ENCODE measurements at regions not wholly inside any gene's neighbourhood (a gene's known extent, or its start where the extent isn't known, plus 50 kb on each side); places are given as distances from the start of the nearest gene placed in this dataset.

DNA sequence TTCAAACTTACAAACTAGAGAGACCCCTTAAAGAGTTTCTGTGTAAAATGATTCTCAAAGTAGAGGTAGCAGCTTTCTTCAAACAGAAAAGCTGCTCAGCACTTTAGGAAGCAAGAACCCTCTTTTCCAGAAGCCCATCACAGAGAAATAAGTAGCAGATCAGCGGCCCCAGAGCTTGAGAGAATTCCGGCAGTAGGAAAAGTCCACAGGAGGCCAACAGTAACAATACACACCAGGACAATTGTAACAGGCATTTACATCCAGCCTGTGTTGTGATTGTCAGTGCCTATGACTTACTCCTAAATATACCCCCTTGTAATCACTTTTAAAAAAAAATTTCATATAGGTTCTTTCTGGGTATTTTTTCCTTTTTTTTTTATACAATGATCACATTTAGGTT is 161.4 kb upstream of the ACVR2A start:
- POLR2A ChIA-PET: no interaction called here

DNA sequence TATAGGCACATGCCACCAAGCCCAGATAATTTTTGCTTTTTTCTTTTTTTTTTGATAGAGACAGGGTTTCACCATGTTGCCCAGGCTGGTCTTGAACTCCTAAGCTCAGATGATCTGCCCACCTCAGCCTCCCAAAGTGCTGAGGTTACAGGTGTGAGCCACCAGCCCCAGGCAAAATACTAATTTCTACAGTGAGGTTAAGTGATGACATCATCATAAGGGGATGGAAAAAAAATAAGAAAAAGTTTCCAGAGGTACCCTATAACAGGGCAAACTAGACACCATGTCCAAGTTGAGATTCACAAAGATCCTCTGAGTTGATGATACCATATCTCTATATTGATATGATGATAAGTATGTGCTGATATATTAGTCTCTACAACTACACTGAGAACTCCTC is 163.7 kb upstream of the ACVR2A start:
- Mint-ChIP-seq H3K4me1 (ENCODE audit: insufficient read depth, unreplicated experiment) (no peaks in the 10 kb centered on the region), H3K9me3 (ENCODE audit: unreplicated experiment) (peaks cover 7% of the 10 kb centered on the region), H3K27ac (ENCODE audit: low read depth, unreplicated experiment) (no peak overlapping the region), H3K36me3 (ENCODE audit: insufficient read depth, unreplicated experiment) (no peaks in the 10 kb centered on the region), H3K4me3 (ENCODE audit: unreplicated experiment) (no peak overlapping the region), H3K27me3 (ENCODE audit: insufficient read depth, unreplicated experiment) (no peaks in the 10 kb centered on the region)
- no peak for DNase-seq (ENCODE audit: unreplicated experiment)
- TF ChIP-seq, protein P1, sequence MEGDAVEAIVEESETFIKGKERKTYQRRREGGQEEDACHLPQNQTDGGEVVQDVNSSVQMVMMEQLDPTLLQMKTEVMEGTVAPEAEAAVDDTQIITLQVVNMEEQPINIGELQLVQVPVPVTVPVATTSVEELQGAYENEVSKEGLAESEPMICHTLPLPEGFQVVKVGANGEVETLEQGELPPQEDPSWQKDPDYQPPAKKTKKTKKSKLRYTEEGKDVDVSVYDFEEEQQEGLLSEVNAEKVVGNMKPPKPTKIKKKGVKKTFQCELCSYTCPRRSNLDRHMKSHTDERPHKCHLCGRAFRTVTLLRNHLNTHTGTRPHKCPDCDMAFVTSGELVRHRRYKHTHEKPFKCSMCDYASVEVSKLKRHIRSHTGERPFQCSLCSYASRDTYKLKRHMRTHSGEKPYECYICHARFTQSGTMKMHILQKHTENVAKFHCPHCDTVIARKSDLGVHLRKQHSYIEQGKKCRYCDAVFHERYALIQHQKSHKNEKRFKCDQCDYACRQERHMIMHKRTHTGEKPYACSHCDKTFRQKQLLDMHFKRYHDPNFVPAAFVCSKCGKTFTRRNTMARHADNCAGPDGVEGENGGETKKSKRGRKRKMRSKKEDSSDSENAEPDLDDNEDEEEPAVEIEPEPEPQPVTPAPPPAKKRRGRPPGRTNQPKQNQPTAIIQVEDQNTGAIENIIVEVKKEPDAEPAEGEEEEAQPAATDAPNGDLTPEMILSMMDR (IDR thresholded peaks at IDR 0.05; ENCODE audit: unreplicated experiment): no peak
- intact Hi-C loops (cut with micrococcal nuclease): no loop called here
- no TSS peak for BruUV-seq (replicated peaks)
- ChIA-PET POLR2A (no interaction called here), CTCF (interaction anchor here (0.7 kb wide), 1 partner anchor 903 kb away, joined by 3 read pairs; no protein-coding TSS in a partner anchor)

More for the DNA sequence above, 161.4 kb upstream of the ACVR2A start:
- Mint-ChIP-seq H3K36me3 (ENCODE audit: insufficient read depth, unreplicated experiment) (no peaks in the 10 kb centered on the region), H3K27me3 (ENCODE audit: insufficient read depth, unreplicated experiment) (no peaks in the 10 kb centered on the region), H3K9me3 (ENCODE audit: unreplicated experiment) (peaks cover 7% of the 10 kb centered on the region), H3K27ac (ENCODE audit: low read depth, unreplicated experiment) (no peak overlapping the region), H3K4me1 (ENCODE audit: insufficient read depth, unreplicated experiment) (no peaks in the 10 kb centered on the region), H3K4me3 (ENCODE audit: unreplicated experiment) (no peak overlapping the region)
- CTCF ChIA-PET: interaction anchor here (0.6 kb wide), 1 partner anchor 381 kb away, joined by 3 read pairs; no protein-coding TSS in a partner anchor
- DNase-seq (ENCODE audit: unreplicated experiment): no peak
- no TSS peak for BruUV-seq (replicated peaks)
- TF ChIP-seq, protein P1 (IDR thresholded peaks at IDR 0.05; ENCODE audit: unreplicated experiment): no peak
- intact Hi-C loops (cut with micrococcal nuclease): no loop called here

DNA sequence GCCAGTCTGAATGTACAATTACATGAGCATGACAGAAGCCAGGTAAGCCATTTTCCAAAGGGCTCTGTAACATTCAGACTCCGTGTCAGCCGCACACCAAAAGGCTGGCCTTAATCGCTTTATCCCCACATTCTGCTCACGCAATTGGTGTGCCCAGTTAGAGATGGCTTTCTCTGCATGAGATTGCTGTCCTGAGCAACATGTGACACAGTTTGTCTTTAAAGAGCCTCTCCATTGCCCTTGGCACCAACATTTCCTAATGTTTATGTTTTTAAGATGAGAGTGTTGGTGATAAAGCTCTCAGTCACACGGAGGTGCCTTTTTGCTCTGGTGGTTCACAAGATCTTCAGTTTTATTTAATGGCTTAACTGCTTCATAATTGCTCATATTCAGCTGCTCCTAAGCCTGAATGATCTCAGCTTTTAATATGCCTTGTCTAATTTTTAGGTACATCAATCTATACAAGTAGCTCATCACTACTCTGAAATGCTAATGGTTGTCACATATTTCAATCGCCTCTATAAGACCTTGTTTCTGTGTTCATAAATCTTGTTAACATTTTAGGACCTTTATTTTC is 164.8 kb upstream of the ACVR2A start:
- BruUV-seq (replicated peaks): no TSS peak
- DNase-seq (ENCODE audit: unreplicated experiment): no peak
- H3K4me3 Mint-ChIP-seq (ENCODE audit: unreplicated experiment): no peak overlapping the region
- no peak overlapping the region for H3K27ac Mint-ChIP-seq (ENCODE audit: low read depth, unreplicated experiment)
- TF ChIP-seq, protein P1 (IDR thresholded peaks at IDR 0.05; ENCODE audit: unreplicated experiment): no peak
- no peaks in the 10 kb centered on the region for H3K27me3 Mint-ChIP-seq (ENCODE audit: insufficient read depth, unreplicated experiment)
- POLR2A ChIA-PET: no interaction called here
- CTCF ChIA-PET: interaction anchor here (0.7 kb wide), 1 partner anchor 904 kb away, joined by 3 read pairs; no protein-coding TSS in a partner anchor
- H3K36me3 Mint-ChIP-seq (ENCODE audit: insufficient read depth, unreplicated experiment): no peaks in the 10 kb centered on the region
- H3K4me1 Mint-ChIP-seq (ENCODE audit: insufficient read depth, unreplicated experiment): no peaks in the 10 kb centered on the region
- H3K9me3 Mint-ChIP-seq (ENCODE audit: unreplicated experiment): peaks cover 5% of the 10 kb centered on the region
- intact Hi-C loops (cut with micrococcal nuclease): no loop called here

DNA sequence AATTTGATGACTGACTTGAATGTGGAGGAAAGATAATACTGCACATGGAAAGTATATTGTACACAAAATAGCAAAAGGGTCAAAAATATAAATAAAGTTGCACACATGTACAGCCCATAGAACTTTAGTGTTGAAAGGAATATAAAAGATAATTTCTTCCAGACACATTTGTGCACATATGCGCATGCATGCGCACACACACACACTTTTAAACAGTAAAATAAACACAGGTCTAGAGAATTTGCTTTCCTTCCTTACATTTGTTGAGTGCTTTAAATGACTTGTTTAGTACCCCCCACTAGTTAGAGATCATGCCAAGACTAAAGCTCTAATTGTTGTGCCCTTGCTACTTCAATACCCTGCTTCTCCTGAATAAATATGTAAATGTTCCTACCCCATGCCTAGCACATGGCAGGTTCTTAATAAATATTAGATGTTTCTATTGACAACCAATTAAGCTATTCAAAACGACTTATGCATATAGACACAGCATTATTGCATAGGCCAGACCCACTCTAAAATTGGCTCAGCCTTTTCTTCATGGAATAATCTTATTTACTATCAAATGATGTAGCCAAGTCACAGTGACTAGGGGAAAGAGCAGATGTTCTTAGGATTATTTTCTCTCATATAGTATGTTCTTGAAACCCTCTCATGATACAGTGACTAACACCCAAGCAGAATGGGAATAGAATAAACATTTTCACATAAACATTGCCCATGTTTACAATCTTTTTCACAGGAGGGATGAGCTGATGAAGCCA is 165.5 kb upstream of the ACVR2A start:
- intact Hi-C loops (cut with micrococcal nuclease): no loop called here
- H3K36me3 Mint-ChIP-seq (ENCODE audit: insufficient read depth, unreplicated experiment): no peaks in the 10 kb centered on the region
- no peak overlapping the region for H3K27ac Mint-ChIP-seq (ENCODE audit: low read depth, unreplicated experiment)
- H3K27me3 Mint-ChIP-seq (ENCODE audit: insufficient read depth, unreplicated experiment): no peaks in the 10 kb centered on the region
- DNase-seq (ENCODE audit: unreplicated experiment): no peak
- no peaks in the 10 kb centered on the region for H3K9me3 Mint-ChIP-seq (ENCODE audit: unreplicated experiment)
- no peaks in the 10 kb centered on the region for H3K4me1 Mint-ChIP-seq (ENCODE audit: insufficient read depth, unreplicated experiment)
- TF ChIP-seq, protein P1 (IDR thresholded peaks at IDR 0.05; ENCODE audit: unreplicated experiment): no peak
- POLR2A ChIA-PET: no interaction called here
- CTCF ChIA-PET: no interaction called here
- BruUV-seq (replicated peaks): no TSS peak
- no peak overlapping the region for H3K4me3 Mint-ChIP-seq (ENCODE audit: unreplicated experiment)

Data from MCF 10A (cell line).